Activated CD4-positive, alpha-beta T cell treated with anti-CD3 and anti-CD28 coated beads, Interleukin-2, amount 50 U/mL, for 4 hours (primary cell): ENCODE measurements at regions not wholly inside any gene's neighbourhood (a gene's known extent, or its start where the extent isn't known, plus 50 kb on each side); places are given as distances from the start of the nearest gene placed in this dataset.
"Not testable (repeated sequence)": the region's sequence is repeated elsewhere in the genome, so short reads cannot be mapped to it uniquely, and the experiment has no call there.

Experiments used
- DNase-seq, 2 experiments: peaks; one replicate each; pipeline ENCODE4 v3.0.0-alpha.2; 2020

DNA sequence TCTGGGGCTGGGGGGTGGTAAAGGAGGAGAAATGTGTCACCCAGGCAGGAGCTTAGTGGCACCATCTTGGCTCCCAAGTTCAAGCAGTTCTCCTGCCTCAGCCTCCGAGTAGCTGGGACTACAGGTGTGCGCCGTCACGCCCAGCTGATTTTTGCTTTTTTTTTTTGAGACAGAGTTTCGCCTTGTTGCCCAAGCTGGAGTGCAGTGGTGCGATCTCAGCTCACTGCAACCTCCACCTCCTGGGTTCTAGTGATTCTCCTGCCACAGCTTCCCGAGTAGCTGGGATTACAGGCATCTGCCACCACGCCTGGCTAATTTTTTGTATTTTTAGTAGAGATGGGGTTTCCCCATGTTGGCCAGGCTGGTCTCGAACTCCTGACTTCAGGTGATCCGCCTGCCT, 82.1 kb upstream of the METTL9 start:
- DNase-seq, result not testable (repeated sequence)

DNA sequence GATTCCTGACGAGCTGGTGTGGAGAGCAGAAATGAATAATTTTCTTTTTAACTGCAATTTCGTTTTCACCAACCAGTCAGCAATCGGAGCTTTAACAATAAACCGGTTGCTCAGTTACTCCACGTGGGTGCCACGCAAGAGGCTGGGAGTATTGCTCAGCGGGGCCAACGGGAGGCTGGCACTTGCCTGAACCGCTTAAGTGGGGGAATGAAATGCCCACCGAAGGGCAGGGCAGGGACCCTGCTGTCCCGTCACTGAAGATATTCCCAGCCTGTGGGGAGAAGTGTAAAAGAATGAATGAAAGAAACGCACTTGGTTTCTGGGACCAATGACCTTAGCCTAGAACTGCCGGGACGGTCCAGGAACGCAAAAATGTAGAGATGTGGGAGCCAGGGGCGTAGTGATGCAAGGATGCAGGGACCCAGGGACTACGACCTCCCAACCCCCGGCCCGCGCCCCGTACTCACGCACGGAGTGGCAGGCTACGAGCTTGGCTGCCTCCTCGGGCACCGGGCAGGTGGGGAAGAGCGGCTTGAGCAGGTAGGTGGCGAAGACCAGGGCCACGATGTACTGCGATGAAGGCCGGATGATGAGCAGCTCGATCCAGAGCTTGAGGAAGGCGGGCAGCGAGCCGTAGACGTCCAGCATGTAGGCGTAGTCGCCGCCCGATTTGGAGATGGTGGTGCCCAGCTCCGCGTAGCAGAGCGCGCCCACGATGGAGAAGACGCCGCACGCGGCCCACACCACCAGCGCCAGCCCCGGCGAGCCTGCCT, 79.8 kb upstream of the METTL9 start:
- DNase-seq, result peak in 1 of 2 experiments; percentile 27

DNA sequence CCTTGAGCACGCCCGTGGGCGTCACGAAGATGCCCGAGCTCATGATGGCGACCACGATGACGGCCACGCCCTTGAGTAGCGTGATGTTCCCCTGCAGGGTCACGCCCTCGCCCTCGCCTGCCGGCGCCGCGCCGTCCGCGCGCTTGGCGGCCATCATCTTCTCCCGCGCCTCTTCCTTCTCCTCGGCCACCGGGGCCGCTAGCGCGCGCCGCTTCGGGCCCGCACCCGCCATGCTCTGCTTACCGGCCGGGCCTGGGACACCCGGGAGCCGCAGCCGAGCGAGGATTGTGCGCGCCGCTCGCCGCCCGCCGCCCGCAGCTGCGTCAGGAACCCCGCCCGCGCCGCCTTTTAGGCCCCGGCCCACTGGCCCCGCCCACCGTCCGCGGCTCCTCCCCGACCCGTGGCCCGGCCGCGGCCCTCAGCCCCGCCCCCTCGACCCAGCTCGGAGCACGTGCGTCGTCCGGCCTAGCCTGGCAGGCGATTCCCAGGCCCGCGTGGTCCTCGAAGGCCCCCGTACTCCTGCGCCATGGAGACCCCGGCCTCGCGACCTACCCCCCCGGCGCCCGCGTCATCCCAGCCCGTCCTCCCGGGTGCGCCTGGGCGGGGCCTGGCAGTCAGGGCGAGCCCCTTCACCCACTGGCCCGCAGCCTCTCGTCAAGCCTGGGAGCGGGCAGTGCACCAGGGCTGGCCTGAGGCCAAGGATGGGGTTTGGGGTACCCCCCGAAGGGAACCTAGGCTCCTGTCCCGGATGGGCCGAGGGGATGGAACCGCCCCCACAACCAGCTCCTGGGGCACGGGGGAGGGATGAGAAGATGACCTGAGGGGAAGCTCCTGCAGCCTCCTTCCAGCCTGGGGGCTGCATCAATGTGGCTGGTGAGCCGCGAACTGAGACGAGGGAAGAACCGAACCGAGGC, 79.0 kb upstream of the METTL9 start:
- DNase-seq, result peak; percentile 94 to 95

DNA sequence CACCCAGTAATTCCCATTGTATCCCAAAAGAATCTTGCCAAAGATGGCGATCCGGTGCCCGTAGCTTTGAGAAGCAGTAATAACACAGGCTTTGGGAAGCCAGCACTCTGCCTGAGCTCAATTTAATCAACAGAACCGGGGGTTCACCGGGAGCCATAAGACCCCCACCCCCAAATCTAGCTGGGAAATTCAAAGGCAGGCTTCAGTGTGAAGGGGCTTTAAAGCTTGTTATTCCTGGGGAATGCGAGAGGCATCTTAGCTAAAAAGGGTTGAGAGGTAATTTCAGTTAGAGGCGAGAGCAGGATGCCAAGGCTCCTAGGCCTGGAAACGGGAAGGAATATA, 78.4 kb upstream of the METTL9 start:
- not testable (repeated sequence) for DNase-seq

DNA sequence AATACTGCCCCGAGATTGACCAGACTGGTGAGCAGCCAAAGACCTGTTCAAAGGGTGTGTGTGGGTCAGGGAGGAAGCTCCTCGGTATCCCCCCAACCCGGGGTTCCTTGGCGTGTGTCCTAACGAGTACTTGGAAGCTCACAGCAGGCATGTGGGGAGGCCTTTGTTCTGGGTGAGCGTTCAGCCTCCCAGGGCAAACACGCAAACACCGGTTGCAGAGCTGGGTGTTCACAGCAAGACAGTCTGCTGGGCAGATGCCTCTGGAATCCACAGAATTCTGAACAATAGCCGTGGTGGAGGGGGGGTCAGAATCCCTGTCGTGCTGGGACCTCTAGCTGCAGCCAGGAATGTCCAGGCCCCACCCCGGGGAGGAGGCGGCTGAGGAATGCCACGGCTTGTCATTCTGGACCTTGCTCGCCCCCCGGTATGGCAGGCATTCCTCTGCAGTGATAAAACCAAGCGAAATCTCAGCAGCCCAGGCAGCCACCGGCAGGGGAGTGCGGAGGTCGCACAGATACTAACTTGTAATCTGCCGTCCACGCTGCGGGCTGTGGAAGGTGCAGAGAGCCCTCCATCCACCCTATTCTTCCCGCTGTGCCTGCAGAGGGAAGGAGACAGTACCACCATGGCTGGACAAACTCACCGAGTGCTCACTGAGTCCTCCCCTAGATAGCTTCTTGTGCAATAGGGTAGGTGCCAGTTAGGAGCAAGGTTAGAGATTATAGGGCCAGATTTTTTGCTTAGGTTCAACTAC, 77.8 kb upstream of the METTL9 start:
- DNase-seq, result not testable (repeated sequence)

DNA sequence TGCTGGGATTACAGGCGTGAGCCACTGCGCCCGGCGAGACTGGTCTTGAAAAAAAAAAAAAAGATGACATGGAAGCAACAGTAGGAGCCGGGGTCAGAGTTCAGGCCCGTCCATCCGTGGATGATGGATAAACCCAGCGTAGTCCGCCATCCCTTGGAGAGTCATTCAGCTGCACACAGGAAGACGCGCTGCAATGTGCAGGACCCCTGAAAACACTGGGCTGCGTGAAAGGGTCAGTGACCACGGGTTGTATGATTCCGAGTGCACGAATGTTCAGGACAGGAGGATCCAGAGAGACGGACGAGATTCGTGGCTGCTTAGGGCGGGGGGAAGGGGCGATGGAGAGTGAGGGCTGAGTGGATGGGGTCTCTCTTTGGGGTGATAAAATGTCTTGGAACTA, 76.5 kb upstream of the METTL9 start:
- not testable (repeated sequence) for DNase-seq

DNA sequence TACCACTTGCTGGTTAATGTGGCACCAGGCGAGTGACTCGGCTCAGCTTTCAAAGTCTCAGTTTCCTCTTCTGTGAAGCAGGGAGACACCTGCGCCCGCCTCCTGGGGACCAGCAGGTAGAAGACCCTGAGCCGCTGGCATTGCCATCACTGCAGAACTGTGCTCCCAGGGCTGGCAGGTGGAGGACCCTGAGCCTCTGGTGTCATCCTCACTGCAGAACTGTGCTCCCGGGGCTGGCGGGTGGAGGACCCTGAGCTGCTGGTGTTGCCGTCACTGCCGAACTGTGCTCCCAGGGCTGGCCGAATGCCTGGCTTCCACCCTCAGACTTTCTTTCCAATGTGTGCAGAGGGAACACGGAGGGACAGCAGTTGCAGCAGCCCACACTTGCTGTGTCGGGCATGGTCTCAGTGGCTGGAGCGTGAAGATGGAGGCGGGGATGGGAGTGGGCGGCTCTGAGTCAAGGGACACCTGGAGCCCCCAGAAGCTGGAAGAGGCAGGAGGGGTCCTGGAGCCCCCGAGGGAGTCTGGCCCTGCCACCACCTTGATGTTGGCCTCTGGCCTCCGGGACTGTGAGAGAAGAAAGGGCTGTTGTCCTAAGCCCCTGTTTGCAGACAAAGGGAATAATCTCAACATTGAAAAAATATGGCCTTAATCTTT, 75.8 kb upstream of the METTL9 start:
- DNase-seq, result no peak

DNA sequence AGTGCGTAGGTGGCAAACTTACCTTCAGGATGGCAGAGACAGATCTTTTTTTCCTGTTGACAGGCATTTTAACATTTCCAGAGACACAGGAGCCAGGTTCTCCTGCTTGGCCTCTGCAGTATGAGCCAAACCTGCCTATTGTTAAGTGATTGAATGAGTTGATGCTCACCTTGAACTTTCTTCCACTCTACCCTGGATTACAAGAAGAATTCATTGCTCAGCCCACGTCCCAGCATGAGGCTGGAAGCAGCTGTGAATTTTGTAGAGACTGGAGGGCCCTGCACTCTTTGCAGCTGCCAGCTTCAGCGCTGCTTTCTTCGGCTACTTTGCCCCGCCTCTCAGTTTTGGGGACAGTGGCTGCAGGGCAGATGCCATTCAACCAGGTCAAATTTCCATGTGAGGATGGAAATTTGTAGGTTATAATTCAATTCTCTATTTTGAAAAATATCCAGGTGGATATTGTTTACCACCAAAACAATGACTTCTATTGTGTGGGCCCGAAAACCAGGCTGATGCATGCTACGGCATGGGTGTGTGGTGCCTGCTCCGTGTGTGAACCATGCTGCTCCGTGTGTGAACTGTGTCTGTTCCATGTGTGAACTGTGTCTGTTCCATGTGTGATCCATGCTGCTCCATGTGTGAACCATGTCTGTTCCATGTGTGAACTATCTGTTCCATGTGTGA, 75.2 kb upstream of the METTL9 start:
- no peak for DNase-seq

DNA sequence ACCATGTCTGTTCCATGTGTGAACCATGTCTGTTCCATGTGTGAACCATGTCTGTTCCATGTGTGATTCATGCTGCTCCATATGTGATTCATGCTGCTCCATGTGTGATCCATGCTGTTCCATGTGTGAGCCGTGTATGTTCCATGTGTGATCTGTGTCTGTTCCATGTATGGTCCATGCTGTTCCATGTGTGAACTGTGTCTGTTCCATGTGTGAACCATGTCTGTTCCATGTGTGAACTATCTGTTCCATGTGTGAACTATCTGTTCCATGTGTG, 74.7 kb upstream of the METTL9 start:
- DNase-seq, result not testable (repeated sequence)

DNA sequence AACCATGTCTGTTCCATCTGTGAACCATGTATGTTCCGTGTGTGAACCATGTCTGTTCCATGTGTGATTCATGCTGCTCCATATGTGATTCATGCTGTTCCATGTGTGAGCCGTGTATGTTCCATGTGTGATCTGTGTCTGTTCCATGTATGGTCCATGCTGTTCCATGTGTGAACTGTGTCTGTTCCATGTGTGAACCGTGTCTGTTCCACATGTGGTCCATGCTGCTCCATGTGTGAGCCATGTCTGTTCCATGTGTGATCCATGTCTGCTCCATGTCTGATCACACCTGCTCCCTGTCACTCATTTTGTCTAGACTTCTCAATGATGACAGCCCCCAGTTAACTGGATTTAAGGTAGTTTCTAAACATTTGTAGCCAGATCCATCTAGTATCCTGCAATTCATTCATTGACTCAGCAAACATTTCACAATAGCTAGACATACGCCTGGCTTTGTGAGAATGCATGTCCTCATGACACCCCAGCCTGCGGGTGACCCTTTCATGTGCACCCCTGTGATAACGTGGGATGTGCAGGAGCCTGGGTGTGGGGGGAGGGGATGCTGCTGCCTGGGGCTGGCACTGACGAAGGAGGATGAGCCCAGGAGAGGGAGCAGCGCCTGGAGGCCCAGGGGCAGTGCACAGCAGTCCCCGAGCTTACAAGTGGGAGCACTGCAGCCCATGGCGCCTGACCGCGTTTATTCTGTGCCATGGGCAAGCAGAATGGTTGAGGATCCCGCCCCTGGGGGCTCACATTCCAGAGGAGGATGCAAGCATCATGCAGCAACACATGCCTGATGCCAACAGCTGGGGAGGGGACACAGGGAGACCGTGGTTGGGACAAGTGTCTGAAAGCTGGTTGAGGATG, 74.1 kb upstream of the METTL9 start:
- not testable (repeated sequence) for DNase-seq

DNA sequence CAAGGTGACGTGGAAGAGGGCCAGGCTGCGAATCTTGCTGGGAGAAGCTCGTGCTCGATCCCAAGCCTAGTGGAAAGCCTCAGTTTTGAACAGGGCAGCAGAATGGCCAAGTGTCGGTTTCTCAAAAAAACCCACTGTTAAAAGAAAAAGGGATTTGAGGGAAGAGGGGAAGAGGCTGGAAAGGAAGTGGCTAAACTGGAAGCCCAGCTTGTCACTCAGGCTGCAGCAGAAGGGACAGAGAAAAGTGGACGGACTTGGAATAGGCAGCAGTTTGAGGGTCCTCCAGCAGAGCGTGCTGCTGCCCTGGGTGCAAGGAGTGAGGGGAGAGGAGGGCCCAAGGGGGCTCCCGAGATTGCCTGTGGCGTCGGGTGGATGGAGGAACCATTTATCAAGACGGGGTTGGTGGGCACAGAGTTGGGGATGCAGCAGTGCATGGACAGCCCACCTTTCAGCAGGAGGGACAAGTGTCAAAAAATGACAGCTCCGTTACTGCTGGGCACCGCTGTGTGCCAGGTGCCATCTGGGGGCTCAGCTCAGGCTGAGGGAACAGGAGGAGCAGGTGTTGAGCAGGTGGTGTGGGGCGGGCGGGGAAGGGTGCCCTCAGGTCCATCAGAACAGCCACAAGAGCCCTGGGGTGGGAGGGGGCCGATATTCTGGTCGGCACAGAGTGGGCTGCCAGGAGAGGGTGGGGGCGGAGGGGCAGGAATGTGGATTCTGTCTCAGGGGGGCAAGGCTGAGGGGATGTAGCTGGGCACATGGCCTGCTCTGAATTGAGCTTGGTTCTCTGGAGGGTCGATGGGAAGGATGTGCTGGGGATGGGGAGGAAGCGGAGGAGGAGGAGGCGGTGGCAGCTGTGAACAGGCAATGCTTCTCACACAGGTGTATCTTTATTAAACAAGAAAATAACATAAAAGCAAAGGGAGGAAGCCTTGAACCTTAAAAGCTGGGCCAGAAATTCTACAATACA, 73.1 kb upstream of the METTL9 start:
- not testable (repeated sequence) for DNase-seq

DNA sequence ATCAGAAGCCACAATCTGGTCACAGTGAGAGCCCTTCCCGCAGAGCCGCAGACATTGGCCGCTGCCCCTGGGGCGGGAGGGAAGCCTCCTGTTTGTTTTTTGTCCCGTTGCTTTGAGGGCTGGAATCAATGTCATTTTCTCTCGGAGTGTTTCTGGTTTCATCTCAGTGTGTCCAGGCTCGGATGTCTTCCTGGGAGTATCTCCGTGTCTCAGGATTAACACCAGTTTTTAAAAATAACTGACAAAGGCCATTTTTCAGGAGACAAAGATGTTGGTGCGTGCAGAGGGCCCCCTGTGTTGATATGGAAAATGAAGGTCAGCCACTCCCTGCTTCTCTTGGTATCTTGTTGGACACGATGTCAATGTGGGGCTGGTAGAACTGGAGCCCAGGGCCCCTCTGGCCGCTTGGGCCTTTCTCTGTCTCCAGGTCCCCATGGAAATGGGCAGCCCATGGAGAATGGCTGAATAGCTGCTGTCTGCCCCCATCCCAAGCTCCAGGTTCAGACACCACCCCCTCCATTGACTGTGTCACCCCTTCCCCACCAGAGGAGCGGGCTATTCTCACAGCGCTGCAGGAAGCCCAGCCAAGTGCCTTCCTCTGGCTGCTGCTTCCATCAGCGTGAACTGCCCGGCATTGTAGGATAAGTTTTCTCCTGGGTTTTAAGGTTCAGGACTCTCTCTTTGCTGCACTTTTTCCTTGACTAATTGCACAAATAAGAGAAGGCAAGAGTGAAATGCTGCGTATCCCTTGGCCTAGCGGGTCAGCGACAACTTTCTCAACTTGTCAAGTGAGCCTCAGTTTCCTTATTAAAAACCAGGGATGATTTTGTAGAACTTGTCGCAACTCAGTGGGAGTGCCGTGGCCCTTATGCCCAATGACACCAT, 72.2 kb upstream of the METTL9 start:
- DNase-seq, result no peak

DNA sequence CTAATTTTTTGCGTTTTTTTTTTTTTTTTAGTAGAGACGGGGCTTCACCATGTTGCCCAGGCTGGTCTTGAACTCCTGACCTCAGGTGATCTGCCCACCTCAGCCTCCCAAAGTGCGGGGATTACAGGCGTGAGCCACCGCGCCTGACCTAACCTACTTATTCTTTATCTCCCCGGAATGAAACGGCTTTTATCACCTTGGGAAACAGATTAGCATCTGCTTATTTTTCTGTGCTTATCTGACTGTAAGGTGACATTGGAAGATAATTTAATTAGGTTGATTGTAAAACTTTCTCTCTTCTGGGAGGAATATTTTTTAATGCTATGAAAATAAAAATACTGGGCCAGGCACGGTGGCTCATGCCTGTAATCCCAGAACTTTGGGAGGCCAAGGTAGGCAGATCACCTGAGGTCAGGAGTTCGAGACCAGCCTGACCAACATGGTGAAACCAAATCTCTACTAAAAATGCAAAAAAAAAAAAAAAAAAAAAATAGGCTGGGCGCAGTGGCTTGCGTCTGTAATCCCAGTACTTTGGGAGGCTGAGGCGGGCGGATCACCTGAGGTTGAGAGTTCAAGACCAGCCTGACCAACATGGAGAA, 70.2 kb upstream of the METTL9 start:
- not testable (repeated sequence) for DNase-seq

DNA sequence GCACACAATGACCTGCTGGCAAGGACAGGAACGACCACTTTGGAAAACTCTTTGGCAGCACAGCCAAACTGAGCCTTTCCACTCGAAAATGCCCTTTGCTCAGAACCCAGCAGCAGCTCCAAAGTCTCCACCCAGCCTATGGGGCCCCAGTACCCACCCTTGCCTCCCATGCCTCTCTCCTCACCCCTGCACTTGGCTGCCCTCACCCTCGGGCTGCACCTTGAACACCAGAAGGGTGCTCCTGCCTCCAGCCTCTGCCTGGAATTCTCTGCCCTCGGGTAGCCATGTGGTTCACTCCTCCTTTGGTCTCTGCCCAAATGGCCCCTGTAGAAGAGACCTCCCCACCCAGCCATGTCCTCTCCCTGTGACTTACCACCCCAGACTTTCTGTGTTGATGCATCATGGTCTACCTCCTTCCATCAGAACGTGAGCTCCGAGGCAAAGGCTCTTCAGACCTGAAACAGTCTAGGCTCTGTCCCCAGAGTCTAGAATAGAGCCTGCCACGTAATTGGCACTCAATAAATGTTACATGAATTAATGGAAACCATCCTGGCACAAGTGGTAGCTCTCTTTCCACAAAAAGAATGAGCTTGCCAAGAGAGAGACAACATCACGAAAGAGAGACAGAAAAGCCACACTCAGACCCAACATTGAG, 68.5 kb upstream of the METTL9 start:
- not testable (repeated sequence) for DNase-seq

DNA sequence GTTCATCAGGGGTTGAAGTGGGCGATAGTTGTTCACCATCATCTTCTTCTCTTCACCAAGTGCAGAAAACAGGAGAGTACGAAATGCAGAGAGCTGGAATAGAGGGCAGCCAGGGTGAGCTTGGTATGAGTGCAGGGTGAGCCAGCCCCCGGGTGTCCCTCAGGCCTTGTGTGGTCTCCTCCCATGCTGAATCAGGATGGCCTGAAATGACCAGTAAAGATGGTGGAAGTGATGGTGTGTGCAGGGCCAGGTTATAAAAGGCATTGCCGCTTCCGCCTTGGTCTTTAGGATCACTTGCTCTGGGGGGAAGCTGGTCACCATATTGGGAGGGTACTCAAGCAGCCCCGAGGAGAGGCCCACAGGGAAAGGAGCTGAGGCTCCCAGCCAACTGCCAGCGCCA, 66.4 kb upstream of the METTL9 start:
- DNase-seq, result not testable (repeated sequence)

DNA sequence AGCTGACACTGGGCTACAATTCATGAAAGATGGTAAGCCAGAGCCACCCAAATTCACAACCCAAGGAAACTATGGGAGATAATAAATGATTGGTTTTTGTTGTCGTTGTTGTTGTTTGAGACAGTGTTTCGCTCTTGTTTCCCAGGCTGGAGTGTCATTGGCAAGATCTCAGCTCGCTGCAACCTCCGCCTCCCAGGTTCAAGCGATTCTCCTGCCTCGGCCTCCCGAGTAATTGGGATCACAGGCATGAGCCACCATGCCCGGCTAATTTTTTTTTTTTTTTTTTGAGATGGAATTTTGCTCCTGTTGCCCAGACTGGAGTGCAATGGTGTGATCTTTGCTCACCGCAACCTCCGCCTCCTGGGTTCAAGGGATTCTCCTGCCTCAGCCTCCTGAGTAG, 65.9 kb upstream of the METTL9 start:
- not testable (repeated sequence) for DNase-seq

DNA sequence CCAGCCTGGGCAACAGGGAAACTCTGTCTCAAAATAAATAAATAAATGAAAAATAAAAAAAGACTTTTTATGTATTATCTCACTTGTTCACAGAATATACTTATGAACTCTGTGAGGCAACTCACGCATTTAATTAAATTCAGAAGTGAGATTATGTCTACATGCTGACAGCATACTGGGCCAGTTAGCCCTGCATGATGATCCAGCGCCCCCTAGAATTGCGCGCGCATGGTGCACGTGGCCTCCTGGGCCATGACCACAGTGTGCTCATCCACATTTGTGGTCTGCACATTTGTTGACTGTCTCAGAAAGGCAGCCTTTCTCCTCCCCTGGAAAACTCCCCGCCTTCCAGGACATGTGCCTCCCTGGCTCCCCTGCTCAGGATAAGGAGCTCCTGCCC, 64.8 kb upstream of the METTL9 start:
- not testable (repeated sequence) for DNase-seq

DNA sequence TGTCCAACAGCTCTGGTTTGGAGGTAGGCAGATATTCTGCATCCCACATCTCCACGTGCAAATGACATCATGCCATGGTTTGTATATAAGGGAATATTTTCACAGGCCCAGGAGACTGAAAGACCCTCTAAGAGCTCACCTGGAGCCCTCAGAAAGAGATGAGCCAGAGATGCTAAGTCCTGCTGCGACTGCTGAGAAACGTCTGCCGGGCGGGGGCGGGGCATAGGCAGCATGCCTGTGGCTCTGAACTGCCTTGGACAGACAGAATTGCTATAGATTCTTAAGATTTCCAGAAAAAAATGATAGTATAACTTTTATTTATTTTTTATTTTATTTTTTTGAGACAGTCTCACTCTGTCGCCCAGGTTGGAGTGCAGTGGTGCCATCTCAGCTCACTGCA, 64.2 kb upstream of the METTL9 start:
- DNase-seq, result not testable (repeated sequence)
